Lower leg skin (tissue), 4 donors: ENCODE measurements at regions not wholly inside any gene's neighbourhood (a gene's known extent, or its start where the extent isn't known, plus 50 kb on each side); places are given as distances from the start of the nearest gene placed in this dataset.

Source experiments
- DNase-seq, 2 donors: peaks; one replicate each; pipeline ENCODE4 v3.0.0-alpha.2; 2019; ENCODE audit warnings: low spot score in 2 of 2
- H3K4me3 ChIP-seq: fragments of 200-600 bp; sonication (generic); 2 replicates; pipeline ENCODE4 v1.5.1; 2017; ENCODE audit warnings: mild to moderate bottlenecking, low read depth; ENCODE audit not compliant: poor library complexity, severe bottlenecking
- POLR2A ChIP-seq, 2 donors: fragments of 450-650 bp; IDR thresholded peaks; one replicate each; pipeline ENCODE4 v1.6.1; 2016 to 2017; ENCODE audit warnings: antibody characterized with exemption in 2 of 2, mild to moderate bottlenecking in 1 of 2, moderate library complexity in 1 of 2
- WGBS, 2 donors: methylation state at CpG; one replicate each; pipeline ENCODE4 v1.1.5; 2018; 5-methylcytosine and 5-hydroxymethylcytosine counted together
- intact Hi-C: fragments of 100-400 bp; cut with DNase I; formaldehyde crosslinking; loops from one replicate; pipeline ENCODE4 v1.15.0; 2023; ENCODE audit warnings: low total_unique reads
- TF ChIP-seq, protein P1 (sequence below), 3 donors: fragments of 450-650 bp; IDR thresholded peaks; one replicate each; pipeline ENCODE4 v1.5.1; 2016; ENCODE audit warnings: antibody characterized with exemption in 3 of 3, mild to moderate bottlenecking in 3 of 3, moderate library complexity in 2 of 3

DNA sequence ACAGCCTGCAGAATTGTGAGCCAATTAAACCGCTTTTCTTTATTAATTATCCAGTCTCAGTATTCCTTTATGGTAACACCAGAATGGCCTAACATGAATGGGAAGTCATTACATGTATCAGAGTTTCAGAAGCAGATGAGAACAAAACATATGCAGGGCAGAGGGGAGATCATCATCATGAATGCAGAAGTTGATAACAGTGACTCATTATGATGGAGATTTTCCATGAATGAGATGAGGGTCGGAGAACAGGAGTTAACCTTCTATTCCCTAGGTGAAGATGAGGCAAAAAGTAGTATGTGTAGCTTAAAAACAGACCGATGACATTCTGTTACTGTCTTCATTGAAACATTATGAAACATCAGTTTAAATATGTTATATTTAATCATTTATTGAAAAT lies 59.5 kb upstream of the PPM1B start:
- TF ChIP-seq POLR2A (IDR thresholded peaks at IDR 0.05) = no peak
- TF ChIP-seq, protein P1, sequence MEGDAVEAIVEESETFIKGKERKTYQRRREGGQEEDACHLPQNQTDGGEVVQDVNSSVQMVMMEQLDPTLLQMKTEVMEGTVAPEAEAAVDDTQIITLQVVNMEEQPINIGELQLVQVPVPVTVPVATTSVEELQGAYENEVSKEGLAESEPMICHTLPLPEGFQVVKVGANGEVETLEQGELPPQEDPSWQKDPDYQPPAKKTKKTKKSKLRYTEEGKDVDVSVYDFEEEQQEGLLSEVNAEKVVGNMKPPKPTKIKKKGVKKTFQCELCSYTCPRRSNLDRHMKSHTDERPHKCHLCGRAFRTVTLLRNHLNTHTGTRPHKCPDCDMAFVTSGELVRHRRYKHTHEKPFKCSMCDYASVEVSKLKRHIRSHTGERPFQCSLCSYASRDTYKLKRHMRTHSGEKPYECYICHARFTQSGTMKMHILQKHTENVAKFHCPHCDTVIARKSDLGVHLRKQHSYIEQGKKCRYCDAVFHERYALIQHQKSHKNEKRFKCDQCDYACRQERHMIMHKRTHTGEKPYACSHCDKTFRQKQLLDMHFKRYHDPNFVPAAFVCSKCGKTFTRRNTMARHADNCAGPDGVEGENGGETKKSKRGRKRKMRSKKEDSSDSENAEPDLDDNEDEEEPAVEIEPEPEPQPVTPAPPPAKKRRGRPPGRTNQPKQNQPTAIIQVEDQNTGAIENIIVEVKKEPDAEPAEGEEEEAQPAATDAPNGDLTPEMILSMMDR (IDR thresholded peaks at IDR 0.05) = no peak
- WGBS, 2 donors = 80 to 88% methylated on average over 3 of the region's 3 CpGs
- intact Hi-C loops = no loop called here
- H3K4me3 ChIP-seq = no peak overlapping the region
- no peak for DNase-seq

DNA sequence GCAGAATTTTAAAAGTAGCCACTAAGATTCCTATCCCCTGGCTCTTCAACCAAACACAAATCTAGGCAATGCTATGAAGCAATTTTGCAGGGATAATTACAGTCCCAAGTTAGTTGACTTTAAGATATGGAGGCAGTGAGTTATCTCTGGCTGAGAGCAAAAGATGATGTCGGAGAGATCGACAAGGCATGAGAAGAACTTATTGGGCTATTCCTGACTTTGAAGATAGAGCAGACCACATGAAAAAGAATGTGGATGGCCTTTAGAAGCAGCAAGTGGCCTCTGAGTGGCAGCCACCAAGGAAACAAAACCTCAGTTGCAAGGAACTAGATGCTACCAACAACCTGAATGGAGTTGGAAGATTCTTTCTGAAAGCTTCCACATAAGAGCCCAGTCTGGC lies 58.2 kb upstream of the PPM1B start:
- intact Hi-C loops = no loop called here

GRCh38 chr2:44112096-44112495 lies 56.6 kb upstream of the PPM1B start:
- no peak for DNase-seq
- TF ChIP-seq, protein P1 (IDR thresholded peaks at IDR 0.05) = no peak
- no peak for TF ChIP-seq POLR2A (IDR thresholded peaks at IDR 0.05)
- intact Hi-C loops = no loop called here

More for the DNA sequence above, 58.2 kb upstream of the PPM1B start:
- TF ChIP-seq POLR2A (IDR thresholded peaks at IDR 0.05) = no peak
- TF ChIP-seq, protein P1 (IDR thresholded peaks at IDR 0.05) = no peak
- no peak overlapping the region for H3K4me3 ChIP-seq
- no peak for DNase-seq
- WGBS, 2 donors = 58 to 60% methylated on average over 2 of the region's 2 CpGs

GRCh38 chr2:44116319-44116718 lies 52.4 kb upstream of the PPM1B start:
- no peak for DNase-seq
- WGBS, 2 donors = 92 to 95% methylated on average over 3 of the region's 3 CpGs

More at GRCh38 chr2:44112096-44112495, 56.6 kb upstream of the PPM1B start:
- no peak overlapping the region for H3K4me3 ChIP-seq

GRCh38 chr2:44118257-44118656 lies 50.4 kb upstream of the PPM1B start:
- whole genome bisulfite sequencing, 2 donors = 83 to 85% methylated on average over 10 of the region's 10 CpGs

More at GRCh38 chr2:44116319-44116718, 52.4 kb upstream of the PPM1B start:
- TF ChIP-seq POLR2A (IDR thresholded peaks at IDR 0.05) = no peak
- TF ChIP-seq, protein P1 (IDR thresholded peaks at IDR 0.05) = no peak
- intact Hi-C loops = no loop called here
- no peak overlapping the region for H3K4me3 ChIP-seq

More at GRCh38 chr2:44118257-44118656, 50.4 kb upstream of the PPM1B start:
- no peak for TF ChIP-seq POLR2A (IDR thresholded peaks at IDR 0.05)
- TF ChIP-seq, protein P1 (IDR thresholded peaks at IDR 0.05) = no peak
- no peak overlapping the region for H3K4me3 ChIP-seq
- intact Hi-C loops = no loop called here
- no peak for DNase-seq
